ENCODE measurements at regions not wholly inside any gene's neighbourhood (a gene's known extent, or its start where the extent isn't known, plus 50 kb on each side); places are given as distances from the start of the nearest gene placed in this dataset.
"Not testable (repeated sequence)": the region's sequence is repeated elsewhere in the genome, so short reads cannot be mapped to it uniquely, and the experiment has no call there.

GRCh38 chr2:125901278-125901677 is 754.7 kb upstream of the GYPC start:
- no peak for DNase-seq

GRCh38 chr2:125925891-125926546 is 729.9 kb upstream of the GYPC start:
- DNase-seq: no peak

GRCh38 chr2:125935559-125935958 is 720.4 kb upstream of the GYPC start:
- DNase-seq: no peak

DNA sequence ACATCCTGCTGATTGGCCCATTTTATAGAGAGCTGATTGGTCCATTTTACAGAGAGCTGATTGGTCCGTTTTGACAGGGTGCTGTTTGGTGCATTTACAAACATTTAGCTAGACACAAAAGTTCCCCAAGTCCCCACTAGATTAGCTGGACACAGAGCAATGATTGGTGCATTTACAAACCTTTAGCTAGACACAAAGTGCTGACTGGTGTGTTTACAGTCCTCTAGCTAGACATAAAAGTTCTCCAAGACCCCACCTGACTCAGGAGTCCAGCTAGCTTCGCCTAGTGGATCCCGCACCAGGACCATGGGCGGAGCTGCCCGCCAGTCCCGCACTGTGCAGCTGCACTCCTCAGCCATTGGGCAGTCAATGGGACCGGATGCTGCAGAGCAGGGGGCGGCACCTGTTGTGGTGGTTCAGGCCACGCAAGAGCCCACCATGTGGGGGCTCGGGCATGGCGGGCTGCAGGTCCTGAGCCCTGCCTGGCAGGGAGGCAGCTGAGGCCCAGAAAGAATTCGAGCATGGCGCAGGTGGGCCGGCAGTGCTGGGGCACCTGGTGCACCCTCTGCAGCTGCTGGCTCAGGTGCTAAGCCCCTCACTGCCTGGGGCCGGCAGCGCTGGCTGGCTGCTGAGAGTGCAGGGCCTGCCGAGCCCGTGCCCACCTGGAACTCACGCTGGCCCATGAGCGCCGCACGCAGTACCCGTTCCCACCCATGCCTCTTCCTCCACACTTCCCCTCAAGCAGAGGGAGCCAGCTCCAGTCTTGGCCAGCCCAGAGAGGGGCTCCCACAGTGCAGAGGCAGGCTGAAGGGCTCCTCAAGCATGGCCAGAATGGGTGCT is 713.2 kb upstream of the GYPC start:
- no peak for DNase-seq

GRCh38 chr2:125959047-125959446 is 696.9 kb upstream of the GYPC start:
- no peak for DNase-seq

GRCh38 chr2:125961739-125962138 is 694.2 kb upstream of the GYPC start:
- DNase-seq: no peak

DNA sequence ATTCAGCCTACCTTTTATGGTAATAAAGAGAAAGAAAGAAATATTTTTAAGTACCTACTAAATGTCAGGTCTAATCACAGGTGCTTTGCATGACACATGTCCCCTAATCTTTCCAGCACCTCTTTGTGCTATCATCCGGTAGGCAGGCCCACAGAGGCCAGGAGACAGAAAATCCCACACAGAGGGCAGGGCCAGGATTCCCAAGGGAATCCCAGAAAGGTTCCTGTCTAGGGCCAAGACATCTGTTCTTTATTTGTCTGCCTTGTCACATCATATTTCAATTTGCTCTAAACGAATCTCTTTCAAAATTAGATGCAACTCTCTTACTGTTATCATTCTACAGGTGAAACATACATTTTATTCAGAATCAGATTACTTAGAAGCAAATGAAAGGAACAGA is 676.1 kb upstream of the GYPC start:
- DNase-seq: no peak

DNA sequence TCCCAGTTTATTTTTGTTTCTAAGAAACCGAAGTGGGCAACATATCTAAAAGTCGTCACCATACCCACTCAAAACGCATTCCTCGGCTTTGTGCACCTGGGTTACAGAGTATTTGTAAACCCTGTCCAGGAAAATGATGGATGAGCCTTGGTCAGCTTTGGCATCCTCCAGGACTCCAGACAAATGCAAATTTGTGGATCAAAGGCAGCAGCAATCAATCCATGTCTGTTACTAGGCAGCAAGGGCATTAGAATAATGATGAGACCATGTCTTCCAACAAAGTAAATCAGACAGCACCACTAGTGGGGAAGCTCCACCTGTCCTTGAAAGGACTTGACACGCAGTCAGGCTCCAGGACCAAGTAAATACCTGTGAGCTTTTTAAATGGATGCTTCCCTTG is 672.6 kb upstream of the GYPC start:
- DNase-seq: no peak

GRCh38 chr2:126029316-126029715 is 626.6 kb upstream of the GYPC start:
- no peak for DNase-seq

DNA sequence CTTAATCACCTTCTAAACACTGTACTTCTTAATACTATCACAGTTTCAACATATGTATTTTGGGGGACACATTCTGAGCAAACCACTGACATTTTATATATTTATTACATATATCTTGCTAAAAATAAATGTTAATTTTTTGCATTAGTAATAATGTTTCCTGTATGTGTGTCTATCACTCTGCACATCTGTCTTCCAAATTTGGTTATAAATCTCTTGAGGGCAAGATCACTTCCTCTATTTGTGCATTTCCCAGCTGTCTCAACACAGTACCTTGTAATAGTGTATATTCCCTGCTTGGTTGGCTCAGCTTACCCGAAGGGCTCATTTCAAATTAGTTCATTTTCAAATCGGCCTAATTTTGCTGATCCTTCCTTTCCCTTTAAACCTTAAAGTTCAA is 617.1 kb upstream of the GYPC start:
- no peak for DNase-seq

- DNase-seq: no peak
These were observed 614.4 kb upstream of the GYPC start for GRCh38 chr2:126041391-126042047.

- no peak for DNase-seq
These were observed 613.9 kb upstream of the GYPC start for GRCh38 chr2:126042089-126042488.

GRCh38 chr2:126048719-126049118 is 607.2 kb upstream of the GYPC start:
- DNase-seq: no peak

DNA sequence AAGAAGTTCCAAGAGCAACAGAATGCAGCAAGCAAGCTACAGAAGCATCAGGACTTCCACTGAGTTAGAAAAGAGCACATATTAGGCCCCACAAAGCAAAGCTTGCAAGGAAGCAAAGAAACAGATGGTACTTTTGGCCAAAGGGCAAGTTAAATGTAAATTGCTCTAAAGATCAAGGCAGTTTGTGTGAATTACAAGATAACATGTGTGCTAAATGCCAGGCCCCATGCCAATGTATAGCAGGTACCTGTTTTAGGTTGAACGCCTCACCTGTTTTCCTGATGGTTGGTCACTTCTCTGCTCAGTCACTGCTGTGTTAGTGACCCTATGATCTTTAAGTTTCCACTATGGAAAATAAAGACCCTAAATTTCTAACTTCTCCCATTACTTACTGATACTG is 606.5 kb upstream of the GYPC start:
- no peak for DNase-seq

DNA sequence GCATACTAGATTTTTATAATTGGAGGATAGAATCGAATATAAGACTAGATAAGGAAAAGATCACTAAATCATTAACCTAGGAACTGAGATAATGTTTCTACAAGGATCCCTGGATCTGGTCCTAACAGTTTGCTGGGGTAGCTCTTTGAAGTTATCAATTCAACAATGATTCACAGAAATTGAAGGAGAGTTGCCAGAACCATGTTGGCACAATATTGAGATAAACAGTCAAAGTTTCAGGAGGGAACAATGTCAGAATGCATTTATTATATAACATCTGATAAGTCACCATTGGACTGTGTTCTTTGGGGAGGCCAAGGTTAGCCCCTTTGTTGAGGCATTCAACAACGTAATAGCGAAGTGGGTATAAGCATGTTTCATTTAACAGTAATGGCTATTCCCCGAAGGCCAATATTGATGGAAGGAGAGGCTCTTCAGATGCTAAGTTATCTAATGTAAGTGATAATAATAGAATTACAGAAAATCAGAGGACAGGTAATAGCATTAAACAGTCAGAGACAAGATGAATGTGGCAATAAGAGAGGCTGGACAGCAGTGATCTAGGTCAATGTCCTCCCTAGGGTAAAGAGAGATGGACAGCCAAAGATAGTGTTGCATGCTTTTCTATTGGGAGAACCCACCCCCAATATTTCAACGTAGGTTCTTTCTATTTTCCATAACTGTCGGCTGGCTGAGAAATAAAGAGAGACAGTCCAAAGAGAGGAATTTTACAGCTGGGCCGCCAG is 604.8 kb upstream of the GYPC start:
- DNase-seq: no peak

DNA sequence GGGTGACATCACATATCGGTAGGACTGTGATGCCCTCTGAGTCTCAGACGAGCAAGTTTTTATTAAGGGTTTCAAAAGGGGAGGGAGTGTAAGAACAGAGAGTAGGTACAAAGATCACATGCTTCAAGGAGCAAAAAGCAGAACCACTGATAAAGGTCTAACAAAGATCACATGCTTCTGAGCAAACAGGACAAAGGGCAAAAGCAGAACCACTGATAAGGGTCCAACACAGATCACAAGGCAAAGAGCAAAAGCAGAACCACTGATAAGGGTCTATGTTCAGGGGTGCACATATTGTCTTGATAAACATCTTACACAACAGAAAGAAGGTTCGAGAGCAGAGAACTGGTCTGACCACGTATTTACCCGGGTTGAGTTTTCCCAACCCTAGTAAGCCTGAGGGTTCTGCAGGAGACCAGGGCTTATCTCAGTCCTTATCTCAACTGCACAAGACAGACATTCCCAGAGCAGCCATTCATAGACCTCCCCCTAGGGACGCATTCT is 604.2 kb upstream of the GYPC start:
- not testable (repeated sequence) for DNase-seq

DNA sequence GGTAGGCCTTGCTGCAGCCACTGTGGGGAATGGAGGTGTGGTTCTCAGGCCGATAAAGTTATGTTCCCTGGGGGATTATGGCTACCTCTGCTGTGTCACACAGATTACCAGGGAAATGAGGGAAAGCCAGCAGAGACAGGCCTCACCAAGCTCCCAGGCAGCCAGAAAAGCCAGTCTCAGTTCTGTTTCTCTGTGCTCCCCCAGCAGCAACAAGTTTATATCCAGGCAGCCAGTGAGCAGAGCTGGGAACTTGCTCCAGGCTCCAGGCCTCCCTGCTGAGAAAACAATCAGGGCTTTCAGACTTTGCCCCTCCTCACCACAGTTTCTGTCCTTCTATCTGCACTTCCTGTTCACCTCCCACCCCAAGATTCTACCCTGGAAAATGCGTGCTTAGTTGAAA is 596.6 kb upstream of the GYPC start:
- DNase-seq: no peak

DNA sequence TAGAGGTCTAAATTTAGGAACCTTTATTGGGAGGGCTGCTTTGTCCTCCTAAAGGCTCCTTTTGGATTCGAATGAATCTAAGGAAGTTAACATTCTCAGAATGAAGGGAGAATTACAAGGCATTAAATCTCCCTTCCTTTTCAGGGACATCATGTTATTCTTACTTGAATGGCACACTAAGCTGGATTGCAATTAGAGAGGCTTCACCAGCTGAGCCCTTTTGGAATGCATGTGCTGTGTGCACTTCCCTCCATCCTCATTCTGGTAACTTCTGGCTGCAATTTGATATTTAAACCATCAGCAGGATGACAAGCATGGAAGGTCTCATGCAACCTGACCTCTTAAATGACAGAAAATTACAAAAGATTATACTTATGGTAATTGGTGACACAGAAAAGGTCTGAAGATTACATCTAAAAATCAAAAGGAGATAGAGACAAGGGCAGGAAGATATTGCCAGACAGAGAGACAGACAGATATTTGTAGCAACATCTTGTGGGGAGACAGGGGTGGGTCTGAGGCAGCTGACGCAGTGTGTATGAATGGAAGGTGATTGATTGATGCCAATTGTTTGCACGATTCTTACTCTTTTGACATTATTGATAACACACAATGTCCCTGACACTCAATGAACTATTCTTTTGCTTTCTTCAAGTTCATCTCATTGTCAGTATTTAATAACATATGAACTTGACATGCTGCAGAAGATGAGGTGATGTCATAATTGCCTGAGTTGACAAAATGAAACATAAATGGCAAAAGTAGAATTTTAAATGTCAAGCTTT is 570.8 kb upstream of the GYPC start:
- DNase-seq: no peak

DNA sequence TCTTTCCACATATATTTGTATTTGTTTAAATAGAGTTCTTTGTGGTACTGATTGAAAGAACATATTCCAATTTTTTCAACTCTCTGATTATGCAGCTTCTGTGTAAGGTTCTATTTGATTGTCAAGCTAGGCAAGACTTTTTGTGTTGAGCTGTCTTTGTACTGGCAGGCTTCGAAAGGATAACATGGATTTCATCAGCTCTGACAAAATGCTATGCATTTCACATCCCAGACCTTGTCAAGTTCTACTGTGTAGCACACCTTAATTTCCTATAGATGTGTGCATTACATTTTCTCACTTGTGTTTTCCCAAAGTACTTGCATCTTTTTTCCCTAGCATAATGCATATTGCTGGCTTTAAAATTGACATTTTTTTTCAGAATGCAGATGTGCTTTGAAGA is 555.0 kb upstream of the GYPC start:
- DNase-seq: no peak

DNA sequence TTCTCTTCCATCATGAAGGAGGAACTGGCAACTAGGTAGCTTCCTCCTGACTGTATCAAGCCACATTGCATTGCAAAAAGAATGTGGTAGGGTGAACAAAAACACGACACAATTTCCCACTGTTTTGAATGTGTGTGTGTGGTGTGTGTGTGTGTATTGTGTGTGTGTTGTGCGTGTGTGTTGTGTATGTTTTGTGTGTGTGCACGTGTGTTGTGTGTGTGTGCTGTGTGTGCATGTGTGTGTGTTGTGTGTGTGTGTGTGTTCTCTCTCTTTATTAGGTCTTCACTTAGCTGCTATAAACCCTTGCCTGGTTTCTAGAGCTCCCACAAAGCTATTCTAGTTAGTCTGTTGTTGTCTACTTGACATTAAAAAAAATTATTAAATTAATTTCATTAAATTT is 550.0 kb upstream of the GYPC start:
- DNase-seq: no peak

- DNase-seq: no peak
These were observed 548.1 kb upstream of the GYPC start for GRCh38 chr2:126107883-126108282.

- no peak for DNase-seq
These were observed 540.0 kb upstream of the GYPC start for GRCh38 chr2:126115975-126116374.
